GM19193 (cell line): ENCODE measurements at regions not wholly inside any gene's neighbourhood (a gene's known extent, or its start where the extent isn't known, plus 50 kb on each side); places are given as distances from the start of the nearest gene placed in this dataset.

Experiments
- POLR2A ChIP-seq: IDR thresholded peaks from 4 replicates; pipeline ENCODE4 v1.6.1; 2011; ENCODE audit not compliant: insufficient read depth, insufficient read length; ENCODE audit errors: extremely low read depth

GRCh38 chr6:56767892-56768531 lies 125.3 kb upstream of the DST start:
- TF ChIP-seq POLR2A, result no peak

GRCh38 chr6:56767435-56767834 lies 124.7 kb upstream of the DST start:
- no peak for TF ChIP-seq POLR2A

- TF ChIP-seq POLR2A, result no peak
Observed at GRCh38 chr6:56766806-56767178, 124.1 kb upstream of the DST start.

GRCh38 chr6:56766139-56766805 lies 123.6 kb upstream of the DST start:
- no peak for TF ChIP-seq POLR2A

- TF ChIP-seq POLR2A, result no peak
Observed at GRCh38 chr6:56765494-56765893, 122.8 kb upstream of the DST start.

- no peak for TF ChIP-seq POLR2A
Observed at GRCh38 chr6:56764081-56764566, 121.4 kb upstream of the DST start.

- TF ChIP-seq POLR2A, result no peak
Observed at GRCh38 chr6:56761651-56762050, 119.0 kb upstream of the DST start.

GRCh38 chr6:56760842-56761241 lies 118.2 kb upstream of the DST start:
- no peak for TF ChIP-seq POLR2A

- no peak for TF ChIP-seq POLR2A
Observed at GRCh38 chr6:56759521-56759920, 116.8 kb upstream of the DST start.

- no peak for TF ChIP-seq POLR2A
Observed at GRCh38 chr6:56758553-56758952, 115.9 kb upstream of the DST start.

GRCh38 chr6:56758120-56758519 lies 115.4 kb upstream of the DST start:
- TF ChIP-seq POLR2A, result no peak

- no peak for TF ChIP-seq POLR2A
Observed at GRCh38 chr6:56757588-56757984, 114.9 kb upstream of the DST start.

- no peak for TF ChIP-seq POLR2A
Observed at GRCh38 chr6:56756791-56757587, 114.3 kb upstream of the DST start.

- TF ChIP-seq POLR2A, result no peak
Observed at GRCh38 chr6:56756219-56756789, 113.6 kb upstream of the DST start.

- no peak for TF ChIP-seq POLR2A
Observed at GRCh38 chr6:56755040-56755439, 112.4 kb upstream of the DST start.
